ENCODE measurements at regions not wholly inside any gene's neighbourhood (a gene's known extent, or its start where the extent isn't known, plus 50 kb on each side); places are given as distances from the start of the nearest gene placed in this dataset.

- 91% methylated on average over 1 of the region's 1 CpG for WGBS (ENCODE audit: insufficient coverage)
Measured at GRCh38 chr1:239672256-239672655, 285.9 kb downstream of the CHRM3 start.

DNA sequence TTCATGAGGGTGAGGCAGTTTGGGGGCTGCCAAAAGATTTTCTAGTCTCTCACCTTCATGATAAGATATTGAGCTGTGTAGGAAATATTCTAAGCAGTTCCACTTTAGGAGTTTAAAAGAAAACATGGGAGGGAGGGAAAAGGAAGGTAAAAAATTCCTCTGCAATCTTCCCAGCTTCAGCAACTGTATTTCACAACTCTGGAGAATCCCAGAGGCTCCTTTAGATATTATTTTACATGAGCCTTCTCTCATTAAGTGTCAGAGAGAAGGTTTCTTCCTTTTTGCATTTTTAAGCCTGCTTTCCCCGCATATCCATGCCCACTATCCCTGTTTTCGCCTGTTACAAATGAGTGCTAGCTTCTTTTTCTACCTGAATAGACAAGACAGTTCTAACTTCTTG lies 289.4 kb downstream of the CHRM3 start:
- Mint-ChIP-seq H3K9me3 (peaks cover 0 to 11% (median under 1%) of the 10 kb centered on the region in 7 donors), H3K4me1 (peaks cover 5% of the 10 kb centered on the region), H3K4me3 (no peak overlapping the region), H3K36me3 (no peaks in the 10 kb centered on the region), H3K27me3 (ENCODE audit: low read depth in 3 of 3) (no peaks in the 10 kb centered on the region), H3K27ac (no peak overlapping the region)
- no peaks in the 10 kb centered on the region for H3K27me3 ChIP-seq (ENCODE audit: control insufficient read depth in 2 of 2, insufficient read depth in 2 of 2, low read length in 2 of 2)
- WGBS (ENCODE audit: insufficient coverage) = 89% methylated on average over 2 of the region's 2 CpGs
- H3K79me2 ChIP-seq (ENCODE audit: insufficient read depth, low read length) = no peaks in the 10 kb centered on the region
- no peak for DNase-seq
- no peak overlapping the region for H2AFZ ChIP-seq (ENCODE audit: insufficient read depth, low read depth, low read length, poor library complexity, severe bottlenecking)
- TF ChIP-seq CTCF (IDR thresholded peaks at IDR 0.05) = no peak
- H4K20me1 ChIP-seq (ENCODE audit: insufficient read depth, low read length) = no peaks in the 10 kb centered on the region
- intact Hi-C loops (cut with micrococcal nuclease) = no loop called here
- no peaks in the 10 kb centered on the region for H3K36me3 ChIP-seq (replicated peaks in 1 of 2; ENCODE audit: control insufficient read depth in 1 of 2, insufficient read depth in 2 of 2, low read length in 2 of 2)
- no peak overlapping the region for H3K4me2 ChIP-seq (replicated peaks; ENCODE audit: extremely low read depth, low read length, poor library complexity, severe bottlenecking)
- H3K4me3 ChIP-seq (replicated peaks in 1 of 3; ENCODE audit: low read depth in 2 of 3, low read length in 3 of 3) = no peak overlapping the region
- no peak overlapping the region for H3K9ac ChIP-seq (ENCODE audit: insufficient read depth, low read length, poor library complexity, severe bottlenecking)
- H3K27ac ChIP-seq (ENCODE audit: low read depth in 1 of 2, low read length in 2 of 2) = no peak overlapping the region
- H3K4me1 ChIP-seq (ENCODE audit: control insufficient read depth in 1 of 2, insufficient read depth in 2 of 2, low read length in 2 of 2) = no peaks in the 10 kb centered on the region
- H3K9me3 ChIP-seq (replicated peaks in 1 of 2; ENCODE audit: control insufficient read depth in 1 of 2, insufficient read depth in 1 of 2, low read length in 2 of 2) = no peaks in the 10 kb centered on the region

More at GRCh38 chr1:239672256-239672655, 285.9 kb downstream of the CHRM3 start:
- H3K27ac Mint-ChIP-seq = no peak overlapping the region
- H3K4me1 Mint-ChIP-seq = peaks cover 5% of the 10 kb centered on the region
- no peak overlapping the region for H3K27ac ChIP-seq (ENCODE audit: low read depth in 1 of 2, low read length in 2 of 2)
- H3K9ac ChIP-seq (ENCODE audit: insufficient read depth, low read length, poor library complexity, severe bottlenecking) = no peak overlapping the region
- intact Hi-C loops (cut with micrococcal nuclease) = no loop called here
- no peaks in the 10 kb centered on the region for H3K27me3 ChIP-seq (ENCODE audit: control insufficient read depth in 2 of 2, insufficient read depth in 2 of 2, low read length in 2 of 2)
- no peak overlapping the region for H3K4me3 ChIP-seq (replicated peaks in 1 of 3; ENCODE audit: low read depth in 2 of 3, low read length in 3 of 3)
- no peaks in the 10 kb centered on the region for H3K36me3 ChIP-seq (replicated peaks in 1 of 2; ENCODE audit: control insufficient read depth in 1 of 2, insufficient read depth in 2 of 2, low read length in 2 of 2)
- no peaks in the 10 kb centered on the region for H3K9me3 ChIP-seq (replicated peaks in 1 of 2; ENCODE audit: control insufficient read depth in 1 of 2, insufficient read depth in 1 of 2, low read length in 2 of 2)
- H3K4me3 Mint-ChIP-seq = no peak overlapping the region
- no peak for DNase-seq
- H4K20me1 ChIP-seq (ENCODE audit: insufficient read depth, low read length) = no peaks in the 10 kb centered on the region
- no peaks in the 10 kb centered on the region for H3K36me3 Mint-ChIP-seq
- no peak overlapping the region for H2AFZ ChIP-seq (ENCODE audit: insufficient read depth, low read depth, low read length, poor library complexity, severe bottlenecking)
- H3K27me3 Mint-ChIP-seq (ENCODE audit: low read depth in 3 of 3) = peaks cover 0 to 2% (median 0%) of the 10 kb centered on the region in 3 donors
- peaks cover 0 to 8% (median 0%) of the 10 kb centered on the region in 7 donors for H3K9me3 Mint-ChIP-seq
- H3K79me2 ChIP-seq (ENCODE audit: insufficient read depth, low read length) = no peaks in the 10 kb centered on the region
- no peak overlapping the region for H3K4me2 ChIP-seq (replicated peaks; ENCODE audit: extremely low read depth, low read length, poor library complexity, severe bottlenecking)
- no peaks in the 10 kb centered on the region for H3K4me1 ChIP-seq (ENCODE audit: control insufficient read depth in 1 of 2, insufficient read depth in 2 of 2, low read length in 2 of 2)
- TF ChIP-seq CTCF (IDR thresholded peaks at IDR 0.05) = no peak

Data from CD14-positive monocyte (primary cell).